ENCODE measurements at regions not wholly inside any gene's neighbourhood (a gene's known extent, or its start where the extent isn't known, plus 50 kb on each side); places are given as distances from the start of the nearest gene placed in this dataset.

DNA sequence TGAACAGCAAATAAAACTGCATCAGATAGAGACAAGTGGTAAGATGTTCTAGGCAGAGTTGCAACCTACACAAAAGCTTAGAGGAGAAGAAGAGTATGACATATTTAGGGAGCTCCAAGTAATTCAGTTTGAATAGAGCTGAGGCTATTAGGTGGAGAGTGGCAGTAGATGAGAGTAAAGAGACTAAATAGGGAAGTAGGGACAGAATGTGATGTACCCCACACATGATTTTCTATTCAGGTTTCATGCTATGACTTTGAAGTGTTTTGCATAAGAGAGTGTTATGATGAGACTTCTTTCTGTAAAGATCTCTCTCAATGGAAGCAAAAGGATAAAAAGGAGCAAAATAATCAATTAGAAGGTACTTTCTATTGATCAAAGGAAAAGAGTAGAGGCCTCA is 206.8 kb upstream of the ERBB4 start:
- in situ Hi-C loops (cut with MboI; ENCODE audit: low sequenced_read_pairs, unreplicated experiment) = loop anchor here (25.0 kb wide), 1 partner anchor 417 kb away; the partner anchor contains the start of gene IKZF2
- DNase-seq (ENCODE audit: low spot score) = no peak
- TF ChIP-seq, protein P1, sequence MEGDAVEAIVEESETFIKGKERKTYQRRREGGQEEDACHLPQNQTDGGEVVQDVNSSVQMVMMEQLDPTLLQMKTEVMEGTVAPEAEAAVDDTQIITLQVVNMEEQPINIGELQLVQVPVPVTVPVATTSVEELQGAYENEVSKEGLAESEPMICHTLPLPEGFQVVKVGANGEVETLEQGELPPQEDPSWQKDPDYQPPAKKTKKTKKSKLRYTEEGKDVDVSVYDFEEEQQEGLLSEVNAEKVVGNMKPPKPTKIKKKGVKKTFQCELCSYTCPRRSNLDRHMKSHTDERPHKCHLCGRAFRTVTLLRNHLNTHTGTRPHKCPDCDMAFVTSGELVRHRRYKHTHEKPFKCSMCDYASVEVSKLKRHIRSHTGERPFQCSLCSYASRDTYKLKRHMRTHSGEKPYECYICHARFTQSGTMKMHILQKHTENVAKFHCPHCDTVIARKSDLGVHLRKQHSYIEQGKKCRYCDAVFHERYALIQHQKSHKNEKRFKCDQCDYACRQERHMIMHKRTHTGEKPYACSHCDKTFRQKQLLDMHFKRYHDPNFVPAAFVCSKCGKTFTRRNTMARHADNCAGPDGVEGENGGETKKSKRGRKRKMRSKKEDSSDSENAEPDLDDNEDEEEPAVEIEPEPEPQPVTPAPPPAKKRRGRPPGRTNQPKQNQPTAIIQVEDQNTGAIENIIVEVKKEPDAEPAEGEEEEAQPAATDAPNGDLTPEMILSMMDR (IDR thresholded peaks at IDR 0.05; ENCODE audit: borderline replicate concordance, control extremely low read depth, extremely low read depth, insufficient read depth, missing control alignments) = no peak

DNA sequence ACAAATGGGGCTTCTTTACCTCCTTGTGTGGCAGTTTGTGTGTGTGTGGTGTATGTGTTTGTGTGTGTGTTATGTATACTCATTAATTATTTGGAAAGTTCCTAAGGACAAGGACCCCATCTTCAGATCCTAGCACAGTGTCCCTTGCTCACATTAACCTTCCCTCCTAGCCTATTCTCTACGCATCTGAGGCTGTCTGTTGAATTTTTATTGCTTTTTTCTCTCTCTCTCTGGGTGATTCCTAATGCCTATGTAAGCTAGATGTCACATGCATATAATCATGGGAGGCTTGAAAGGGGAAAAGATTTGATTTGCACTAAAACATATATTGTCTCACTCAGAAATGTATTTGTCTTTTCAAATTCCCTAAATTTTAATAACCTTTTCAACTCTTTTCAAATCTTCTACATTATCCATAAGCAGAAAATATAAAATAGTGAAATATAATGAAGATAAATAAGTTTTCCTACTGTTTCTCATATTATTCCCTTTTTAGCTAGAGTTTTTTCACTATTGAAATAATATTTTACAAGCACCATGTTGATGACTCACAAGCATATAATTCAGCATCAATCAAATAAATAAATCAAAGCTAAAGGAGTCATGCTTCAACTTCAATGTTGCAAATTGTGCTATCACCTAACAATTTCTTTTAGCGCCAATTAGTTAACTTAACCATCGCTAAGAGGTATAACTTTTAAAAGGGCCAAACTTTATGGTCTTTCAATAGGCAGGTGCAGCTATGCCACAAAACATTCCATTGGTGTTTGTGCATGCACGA is 199.0 kb upstream of the ERBB4 start:
- DNase-seq (ENCODE audit: low spot score) = no peak
- TF ChIP-seq, protein P1 (IDR thresholded peaks at IDR 0.05; ENCODE audit: borderline replicate concordance, control extremely low read depth, extremely low read depth, insufficient read depth, missing control alignments) = no peak
- in situ Hi-C loops (cut with MboI; ENCODE audit: low sequenced_read_pairs, unreplicated experiment) = loop anchor here (25.0 kb wide), 1 partner anchor 425 kb away; the partner anchor contains the start of gene IKZF2

DNA sequence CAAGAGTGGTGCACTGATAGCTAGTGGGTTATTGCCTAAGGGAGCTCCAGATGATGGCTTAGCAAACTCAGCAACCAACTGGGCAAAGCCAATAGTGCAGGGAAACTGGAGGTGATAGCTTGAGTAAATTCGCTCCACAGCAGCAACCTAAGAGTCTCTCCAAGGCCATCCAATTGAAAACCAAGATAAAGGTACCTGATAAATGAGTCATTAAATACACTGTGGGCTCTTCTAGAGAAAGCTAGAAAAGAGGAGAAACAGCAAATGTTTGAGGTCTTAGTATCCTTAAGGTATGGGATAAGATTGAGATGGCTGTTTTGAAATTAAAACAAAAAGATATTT is 197.8 kb upstream of the ERBB4 start:
- DNase-seq (ENCODE audit: low spot score) = no peak
- TF ChIP-seq, protein P1 (IDR thresholded peaks at IDR 0.05; ENCODE audit: borderline replicate concordance, control extremely low read depth, extremely low read depth, insufficient read depth, missing control alignments) = no peak
- in situ Hi-C loops (cut with MboI; ENCODE audit: low sequenced_read_pairs, unreplicated experiment) = loop anchor here (25.0 kb wide), 1 partner anchor 426 kb away; the partner anchor contains the start of gene IKZF2

DNA sequence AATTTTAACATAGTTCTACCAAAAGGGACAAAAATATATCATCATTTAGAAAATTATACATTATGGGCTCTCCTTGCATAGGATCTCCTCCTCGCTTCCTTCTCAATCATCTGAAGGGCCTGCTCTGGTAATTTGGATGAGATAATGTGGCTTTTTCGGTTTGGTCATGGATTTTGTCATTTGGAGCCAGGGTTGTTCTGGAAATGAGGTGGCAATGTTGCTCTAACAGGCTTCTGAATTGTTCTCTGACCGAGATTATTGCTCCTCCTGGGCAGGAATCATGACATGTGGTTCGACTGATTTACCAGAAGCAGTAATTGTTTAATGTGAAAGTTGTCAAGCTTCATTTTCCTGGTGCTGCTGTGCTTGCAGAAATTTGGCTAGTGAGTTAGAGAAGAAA is 194.7 kb upstream of the ERBB4 start:
- in situ Hi-C loops (cut with MboI; ENCODE audit: low sequenced_read_pairs, unreplicated experiment) = loop anchor here (25.0 kb wide), 1 partner anchor 429 kb away; the partner anchor contains the start of gene IKZF2
- TF ChIP-seq, protein P1 (IDR thresholded peaks at IDR 0.05; ENCODE audit: borderline replicate concordance, control extremely low read depth, extremely low read depth, insufficient read depth, missing control alignments) = no peak
- DNase-seq (ENCODE audit: low spot score) = no peak

DNA sequence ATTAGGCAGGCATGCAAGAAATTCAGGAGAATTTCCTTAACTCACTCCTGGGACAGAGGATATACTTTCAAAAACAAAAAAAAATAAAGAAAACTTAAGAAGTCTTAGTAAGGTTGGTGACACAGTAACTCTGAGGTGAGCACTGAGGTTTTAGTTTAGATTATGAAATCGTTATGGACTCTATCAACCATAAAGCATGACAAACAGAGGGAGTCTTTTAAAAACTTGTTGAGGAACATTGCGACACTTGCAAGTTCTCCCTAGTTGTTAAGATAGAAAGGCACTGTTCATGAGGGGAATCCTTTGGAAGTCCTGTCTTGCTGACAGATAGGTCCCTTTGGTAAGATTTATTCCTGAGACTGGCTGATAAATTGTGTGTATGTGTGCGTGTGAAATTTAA is 194.3 kb upstream of the ERBB4 start:
- DNase-seq (ENCODE audit: low spot score) = no peak
- TF ChIP-seq, protein P1 (IDR thresholded peaks at IDR 0.05; ENCODE audit: borderline replicate concordance, control extremely low read depth, extremely low read depth, insufficient read depth, missing control alignments) = no peak
- in situ Hi-C loops (cut with MboI; ENCODE audit: low sequenced_read_pairs, unreplicated experiment) = loop anchor here (25.0 kb wide), 1 partner anchor 429 kb away; the partner anchor contains the start of gene IKZF2

DNA sequence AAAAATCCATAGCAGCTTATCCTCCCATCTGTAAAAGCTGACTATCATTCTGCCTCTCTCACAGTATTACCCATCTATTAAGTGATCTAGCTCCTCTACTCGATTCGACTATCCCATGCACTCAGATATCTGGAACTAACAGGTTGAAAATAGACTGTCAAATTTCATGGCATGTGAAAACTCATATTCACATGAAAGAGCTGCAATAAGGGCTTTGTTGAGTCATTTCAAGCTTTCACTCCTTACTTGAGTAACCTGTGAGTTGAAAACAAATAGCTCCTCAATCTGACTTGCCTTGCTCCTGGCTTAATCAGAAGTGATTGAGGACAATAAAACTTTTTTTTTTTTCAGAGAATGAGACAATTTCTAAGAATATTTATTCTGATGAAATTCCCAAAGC is 192.4 kb upstream of the ERBB4 start:
- peak; percentile 58 for DNase-seq (ENCODE audit: low spot score)
- TF ChIP-seq, protein P1 (IDR thresholded peaks at IDR 0.05; ENCODE audit: borderline replicate concordance, control extremely low read depth, extremely low read depth, insufficient read depth, missing control alignments) = no peak
- in situ Hi-C loops (cut with MboI; ENCODE audit: low sequenced_read_pairs, unreplicated experiment) = loop anchor here (25.0 kb wide), 1 partner anchor 431 kb away; the partner anchor contains the start of gene IKZF2
